HG03558 (cell line): ENCODE measurements at regions not wholly inside any gene's neighbourhood (a gene's known extent, or its start where the extent isn't known, plus 50 kb on each side); places are given as distances from the start of the nearest gene placed in this dataset.
A peak's percentile ranks its signal among the peaks of the same experiment; 100 is the strongest.

Experiments
- ATAC-seq: cut with Tn5 transposase; IDR thresholded peaks from one replicate; pipeline ENCODE4 v1.9.1; 2021; ENCODE audit warnings: moderate number of reproducible peaks; ENCODE audit not compliant: unreplicated experiment; ENCODE audit errors: extremely low read depth

- ATAC-seq, result no peak
These were observed 318.9 kb upstream of the USP25 start for GRCh38 chr21:15410853-15411252.

- no peak for ATAC-seq
These were observed 315.7 kb upstream of the USP25 start for GRCh38 chr21:15414057-15414456.

- no peak for ATAC-seq
These were observed 314.1 kb upstream of the USP25 start for GRCh38 chr21:15415541-15416261.

- no peak for ATAC-seq
These were observed 308.3 kb upstream of the USP25 start for GRCh38 chr21:15421441-15421881.

- ATAC-seq, result no peak
These were observed 307.8 kb upstream of the USP25 start for GRCh38 chr21:15421947-15422346.

GRCh38 chr21:15422783-15423182 lies 307.0 kb upstream of the USP25 start:
- no peak for ATAC-seq

GRCh38 chr21:15423676-15424445 lies 305.9 kb upstream of the USP25 start:
- ATAC-seq, result no peak

GRCh38 chr21:15425049-15425448 lies 304.7 kb upstream of the USP25 start:
- ATAC-seq, result no peak

GRCh38 chr21:15430023-15430422 lies 299.8 kb upstream of the USP25 start:
- ATAC-seq, result no peak

- ATAC-seq, result no peak
These were observed 299.2 kb upstream of the USP25 start for GRCh38 chr21:15430577-15430976.

GRCh38 chr21:15431053-15431452 lies 298.7 kb upstream of the USP25 start:
- no peak for ATAC-seq

GRCh38 chr21:15433091-15433490 lies 296.7 kb upstream of the USP25 start:
- no peak for ATAC-seq

GRCh38 chr21:15434163-15434905 lies 295.4 kb upstream of the USP25 start:
- no peak for ATAC-seq

- no peak for ATAC-seq
These were observed 293.8 kb upstream of the USP25 start for GRCh38 chr21:15436031-15436430.

GRCh38 chr21:15437883-15438282 lies 291.9 kb upstream of the USP25 start:
- peak; percentile 79 for ATAC-seq

GRCh38 chr21:15439726-15440125 lies 290.1 kb upstream of the USP25 start:
- no peak for ATAC-seq

GRCh38 chr21:15441060-15441493 lies 288.7 kb upstream of the USP25 start:
- ATAC-seq, result no peak

GRCh38 chr21:15441992-15442391 lies 287.8 kb upstream of the USP25 start:
- no peak for ATAC-seq

- no peak for ATAC-seq
These were observed 286.9 kb upstream of the USP25 start for GRCh38 chr21:15442743-15443469.

- ATAC-seq, result no peak
These were observed 286.1 kb upstream of the USP25 start for GRCh38 chr21:15443740-15444117.
